Sigmoid colon (tissue), 6 donors: ENCODE measurements at regions not wholly inside any gene's neighbourhood (a gene's known extent, or its start where the extent isn't known, plus 50 kb on each side); places are given as distances from the start of the nearest gene placed in this dataset.

Source experiments
- DNase-seq: peaks from one replicate; pipeline ENCODE4 v3.0.0-alpha.2; 2019
- H3K27ac ChIP-seq, 4 donors: fragments of 200-600 bp; sonication (generic); one replicate each; pipeline ENCODE4 v1.5.1; 2016 to 2019; ENCODE audit warnings: mild to moderate bottlenecking in 1 of 4
- H3K27me3 ChIP-seq, 3 donors: fragments of 200-600 bp; sonication (generic); one replicate each; pipeline ENCODE4 v1.5.1; 2019; ENCODE audit warnings: mild to moderate bottlenecking in 1 of 3
- H3K36me3 ChIP-seq, 4 donors: fragments of 200-600 bp; sonication (generic); one replicate each; pipeline ENCODE4 v1.5.1; 2016 to 2019
- H3K4me1 ChIP-seq, 4 donors: fragments of 200-600 bp; sonication (generic); one replicate each; pipeline ENCODE4 v1.5.1; 2017 to 2019
- H3K4me3 ChIP-seq, 4 donors: fragments of 200-600 bp; sonication (generic); one replicate each; pipeline ENCODE4 v1.5.1; 2017 to 2019; ENCODE audit warnings: mild to moderate bottlenecking in 2 of 4, moderate library complexity in 1 of 4
- H3K9me3 ChIP-seq, 4 donors: fragments of 200-600 bp in 3 of 4; sonication (generic) in 3 of 4; one replicate each; pipeline versions ENCODE4 v1.5.1 to v1.6.1; 2013 to 2019
- CTCF ChIP-seq, 4 experiments: fragments of 450-650 bp in 3 of 4; fragments of 200-600 bp in 1 of 4; IDR thresholded peaks; one replicate each; pipeline ENCODE4 v1.5.1; 2016 to 2019; ENCODE audit warnings: antibody characterized with exemption in 4 of 4, mild to moderate bottlenecking in 3 of 4, moderate library complexity in 2 of 4
- EP300 ChIP-seq, 4 donors: sonication (generic); formaldehyde crosslinking; IDR thresholded peaks; one replicate each; pipeline ENCODE4 v1.6.1; 2017; ENCODE audit warnings: antibody characterized with exemption in 4 of 4
- POLR2A ChIP-seq, 2 donors: fragments of 450-650 bp; IDR thresholded peaks; one replicate each; pipeline ENCODE4 v1.6.1; 2016; ENCODE audit warnings: antibody characterized with exemption in 2 of 2, mild to moderate bottlenecking in 2 of 2, moderate library complexity in 2 of 2
- POLR2AphosphoS5 ChIP-seq, 4 donors: sonication (generic); formaldehyde crosslinking; IDR thresholded peaks; one replicate each; pipeline ENCODE4 v1.6.1; 2017; ENCODE audit warnings: antibody characterized with exemption in 4 of 4
- WGBS, 2 donors: extraction: QIAGEN DNeasy Blood & Tissue Kit; methylation state at CpG; one replicate each; pipeline ENCODE4 v1.1.7; 2013; 5-methylcytosine and 5-hydroxymethylcytosine counted together
- intact Hi-C: fragments of 100-400 bp; cut with DNase I; formaldehyde crosslinking; loops from one replicate; pipeline ENCODE4 v1.15.1; 2023
- donor health status: healthy with polysubstance abuse.
- donor health status: healthy.

GRCh38 chr4:144338834-144339233 lies 198.3 kb upstream of the GYPA start:
- Histone ChIP-seq H3K4me3 (no peak overlapping the region), H3K27me3 (no peaks in the 10 kb centered on the region), H3K36me3 (no peaks in the 10 kb centered on the region), H3K9me3 (no peaks in the 10 kb centered on the region), H3K4me1 (no peaks in the 10 kb centered on the region), H3K27ac (no peak overlapping the region)
- 50 to 86% methylated on average over 2 of the region's 2 CpGs for WGBS, 2 donors
- TF ChIP-seq POLR2AphosphoS5 (IDR thresholded peaks at IDR 0.05), result no peak
- intact Hi-C loops, result loop anchor here (5.0 kb wide), 1 partner anchor 1843 kb away; no protein-coding TSS in a partner anchor
- no peak for DNase-seq

GRCh38 chr4:144340931-144341330 lies 200.4 kb upstream of the GYPA start:
- Histone ChIP-seq H3K27me3 (no peaks in the 10 kb centered on the region), H3K36me3 (no peaks in the 10 kb centered on the region), H3K27ac (no peak overlapping the region), H3K4me3 (no peak overlapping the region), H3K4me1 (no peaks in the 10 kb centered on the region), H3K9me3 (no peaks in the 10 kb centered on the region)
- DNase-seq, result no peak
- TF ChIP-seq POLR2AphosphoS5 (IDR thresholded peaks at IDR 0.05) (no peak), EP300 (IDR thresholded peaks at IDR 0.05) (no peak), POLR2A (IDR thresholded peaks at IDR 0.05) (no peak), CTCF (IDR thresholded peaks at IDR 0.05) (no peak)
- WGBS, 2 donors, result 90 to 93% methylated on average over 2 of the region's 2 CpGs
- intact Hi-C loops, result no loop called here

- Histone ChIP-seq H3K4me1 (no peaks in the 10 kb centered on the region), H3K27me3 (no peaks in the 10 kb centered on the region), H3K4me3 (no peak overlapping the region), H3K9me3 (no peaks in the 10 kb centered on the region), H3K27ac (no peak overlapping the region), H3K36me3 (no peaks in the 10 kb centered on the region)
- whole genome bisulfite sequencing, 2 donors, result 85% methylated on average over 7 of the region's 7 CpGs
- DNase-seq, result no peak
- intact Hi-C loops, result no loop called here
- TF ChIP-seq POLR2A (IDR thresholded peaks at IDR 0.05) (no peak), EP300 (IDR thresholded peaks at IDR 0.05) (no peak), CTCF (IDR thresholded peaks at IDR 0.05) (no peak), POLR2AphosphoS5 (IDR thresholded peaks at IDR 0.05) (no peak)
These were observed 202.6 kb upstream of the GYPA start for GRCh38 chr4:144342949-144343760.

GRCh38 chr4:144347121-144347520 lies 206.6 kb upstream of the GYPA start:
- Histone ChIP-seq H3K27me3 (no peaks in the 10 kb centered on the region), H3K4me1 (no peaks in the 10 kb centered on the region), H3K36me3 (no peaks in the 10 kb centered on the region), H3K27ac (no peak overlapping the region), H3K9me3 (no peaks in the 10 kb centered on the region), H3K4me3 (no peak overlapping the region)
- TF ChIP-seq POLR2A (IDR thresholded peaks at IDR 0.05) (no peak), POLR2AphosphoS5 (IDR thresholded peaks at IDR 0.05) (no peak)
- whole genome bisulfite sequencing, 2 donors, result 78 to 81% methylated on average over 4 of the region's 4 CpGs
- DNase-seq, result no peak
- intact Hi-C loops, result no loop called here

- no peaks in the 10 kb centered on the region for H3K4me1 ChIP-seq
- H3K36me3 ChIP-seq, result no peaks in the 10 kb centered on the region
- WGBS, 2 donors, result 85 to 94% methylated on average over 2 of the region's 2 CpGs
- intact Hi-C loops, result no loop called here
- no peaks in the 10 kb centered on the region for H3K27me3 ChIP-seq
- TF ChIP-seq POLR2A (IDR thresholded peaks at IDR 0.05), result no peak
- TF ChIP-seq CTCF (IDR thresholded peaks at IDR 0.05), result no peak
- TF ChIP-seq EP300 (IDR thresholded peaks at IDR 0.05), result no peak
- no peak for TF ChIP-seq POLR2AphosphoS5 (IDR thresholded peaks at IDR 0.05)
- no peak overlapping the region for H3K4me3 ChIP-seq
- no peak for DNase-seq
- no peak overlapping the region for H3K27ac ChIP-seq
- H3K9me3 ChIP-seq, result no peaks in the 10 kb centered on the region
These were observed 210.2 kb upstream of the GYPA start for GRCh38 chr4:144350706-144351105.

- no peak for TF ChIP-seq EP300 (IDR thresholded peaks at IDR 0.05)
- TF ChIP-seq POLR2AphosphoS5 (IDR thresholded peaks at IDR 0.05), result no peak
- TF ChIP-seq CTCF (IDR thresholded peaks at IDR 0.05), result no peak
- Histone ChIP-seq H3K36me3 (no peaks in the 10 kb centered on the region), H3K4me3 (no peak overlapping the region), H3K9me3 (no peaks in the 10 kb centered on the region), H3K27ac (no peak overlapping the region), H3K4me1 (no peaks in the 10 kb centered on the region), H3K27me3 (no peaks in the 10 kb centered on the region)
- DNase-seq, result no peak
- intact Hi-C loops, result no loop called here
- WGBS, 2 donors, result 62 to 84% methylated on average over 3 of the region's 3 CpGs
These were observed 210.8 kb upstream of the GYPA start for GRCh38 chr4:144351306-144351705.
